ENCODE measurements at regions not wholly inside any gene's neighbourhood (a gene's known extent, or its start where the extent isn't known, plus 50 kb on each side); places are given as distances from the start of the nearest gene placed in this dataset.

DNA sequence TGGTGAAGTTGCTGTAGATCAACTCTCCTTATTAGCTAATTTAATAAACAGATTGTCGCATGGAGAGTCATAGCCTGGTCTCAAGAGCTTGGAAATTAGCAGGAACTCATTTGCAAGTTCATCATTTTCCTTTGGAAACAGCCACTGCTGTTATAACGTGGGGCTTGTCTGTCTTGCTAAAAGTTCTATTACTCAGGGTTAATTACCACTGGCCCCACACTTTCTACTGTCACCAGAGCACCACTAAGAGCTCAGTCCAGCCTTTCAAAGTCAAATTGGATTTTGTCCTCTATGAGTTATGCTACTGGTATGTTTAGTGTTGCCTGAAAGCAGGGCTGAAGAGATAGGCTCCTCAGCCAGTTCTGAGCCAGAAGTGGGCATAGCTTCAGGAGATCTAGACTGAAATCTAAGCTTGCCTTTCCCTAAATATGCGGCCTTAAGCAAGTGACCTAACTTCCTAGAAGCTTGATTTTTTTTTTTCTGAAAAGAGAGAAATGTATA lies 292.2 kb downstream of the INSC start:
- no peak for TF ChIP-seq CTCF (IDR thresholded peaks at IDR 0.05; ENCODE audit: borderline replicate concordance, extremely low read depth, low read length, poor library complexity, severe bottlenecking)
- no peak for TF ChIP-seq EZH2 (IDR thresholded peaks at IDR 0.05; ENCODE audit: borderline replicate concordance, low read depth, low read length, severe bottlenecking)
